Ishikawa (cell line): ENCODE measurements at regions not wholly inside any gene's neighbourhood (a gene's known extent, or its start where the extent isn't known, plus 50 kb on each side); places are given as distances from the start of the nearest gene placed in this dataset.

Experiments used
- CEBPB ChIP-seq: IDR thresholded peaks from 2 replicates; pipeline ENCODE4 v1.6.1; 2012
- CREB1 ChIP-seq: IDR thresholded peaks from 2 replicates; pipeline ENCODE4 v1.6.1; 2012; ENCODE audit warnings: low read depth
- EGR1 ChIP-seq: IDR thresholded peaks from 2 replicates; pipeline ENCODE4 v1.6.1; 2012
- EP300 ChIP-seq: IDR thresholded peaks from 2 replicates; pipeline ENCODE4 v1.6.1; 2012; ENCODE audit warnings: borderline replicate concordance
- FOXM1 ChIP-seq: IDR thresholded peaks from 2 replicates; pipeline ENCODE4 v1.6.1; 2012; ENCODE audit warnings: low read depth, borderline replicate concordance
- NFIC ChIP-seq: IDR thresholded peaks from 2 replicates; pipeline ENCODE4 v1.6.1; 2012
- RAD21 ChIP-seq: IDR thresholded peaks from 2 replicates; pipeline ENCODE4 v1.6.1; 2012; ENCODE audit warnings: low read depth
- REST ChIP-seq: IDR thresholded peaks from 2 replicates; pipeline ENCODE4 v1.6.1; 2012; ENCODE audit warnings: low read depth, mild to moderate bottlenecking
- TAF1 ChIP-seq: IDR thresholded peaks from 2 replicates; pipeline ENCODE4 v1.6.1; 2012; ENCODE audit warnings: low read depth, mild to moderate bottlenecking
- TCF12 ChIP-seq: IDR thresholded peaks from 2 replicates; pipeline ENCODE4 v1.6.1; 2012; ENCODE audit warnings: low read depth
- TEAD4 ChIP-seq: IDR thresholded peaks from 2 replicates; pipeline ENCODE4 v1.6.1; 2012
- USF1 ChIP-seq: IDR thresholded peaks from 2 replicates; pipeline ENCODE4 v1.6.1; 2012
- YY1 ChIP-seq: IDR thresholded peaks from 2 replicates; pipeline ENCODE4 v1.6.1; 2012; ENCODE audit warnings: low read depth
- ZBTB7A ChIP-seq: IDR thresholded peaks from 2 replicates; pipeline ENCODE4 v1.6.1; 2012; ENCODE audit warnings: low read depth
- TF ChIP-seq, protein P1 (sequence below): IDR thresholded peaks from 2 replicates; pipeline ENCODE4 v1.6.1; 2012

DNA sequence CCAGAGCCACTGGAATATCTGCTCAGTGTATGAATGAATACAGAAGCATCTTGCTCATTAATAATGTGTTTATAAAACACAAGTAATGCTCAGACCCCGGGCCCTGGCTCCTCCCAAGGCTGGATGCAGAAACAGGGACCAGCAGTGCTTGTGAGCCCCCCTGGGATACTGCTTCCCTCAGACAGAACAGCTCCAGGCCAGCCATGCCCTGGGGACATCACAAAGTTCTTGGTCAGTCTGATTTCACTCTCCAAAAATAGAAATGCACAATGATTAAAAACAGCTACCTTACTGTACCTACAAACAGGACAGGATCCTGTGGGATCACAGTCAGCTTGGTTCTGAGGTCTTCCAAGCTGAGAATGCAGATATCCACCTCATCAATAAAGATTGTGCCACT, 68.2 kb downstream of the ABCC12 start:
- TF ChIP-seq RAD21, result no peak
- no peak for TF ChIP-seq CEBPB
- no peak for TF ChIP-seq TAF1
- TF ChIP-seq TCF12, result no peak
- no peak for TF ChIP-seq REST

DNA sequence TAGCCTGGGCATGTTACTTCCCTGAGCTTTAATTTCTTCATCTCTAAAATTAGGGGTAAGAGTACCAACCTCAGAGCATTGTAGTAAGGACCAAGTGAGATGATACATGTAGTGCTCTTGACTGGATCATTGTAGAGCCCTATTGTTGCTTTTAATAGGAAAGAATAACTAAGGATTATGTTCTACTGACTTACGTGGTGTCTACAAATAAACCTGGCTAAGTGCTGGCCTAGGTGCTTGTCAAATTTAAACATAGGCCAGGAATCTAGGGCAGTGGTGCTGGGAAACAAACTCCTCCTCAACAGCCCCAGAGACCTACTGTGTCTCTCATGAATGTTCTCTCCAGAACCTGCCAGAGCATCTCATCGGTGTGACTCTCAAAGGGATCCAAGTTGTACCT, 69.4 kb downstream of the ABCC12 start:
- TF ChIP-seq CREB1 (no peak), NFIC (no peak), EGR1 (no peak), REST (no peak), TEAD4 (no peak), EP300 (no peak), USF1 (no peak), YY1 (no peak), CEBPB (no peak), ZBTB7A (no peak), TCF12 (no peak), FOXM1 (no peak), RAD21 (no peak)

DNA sequence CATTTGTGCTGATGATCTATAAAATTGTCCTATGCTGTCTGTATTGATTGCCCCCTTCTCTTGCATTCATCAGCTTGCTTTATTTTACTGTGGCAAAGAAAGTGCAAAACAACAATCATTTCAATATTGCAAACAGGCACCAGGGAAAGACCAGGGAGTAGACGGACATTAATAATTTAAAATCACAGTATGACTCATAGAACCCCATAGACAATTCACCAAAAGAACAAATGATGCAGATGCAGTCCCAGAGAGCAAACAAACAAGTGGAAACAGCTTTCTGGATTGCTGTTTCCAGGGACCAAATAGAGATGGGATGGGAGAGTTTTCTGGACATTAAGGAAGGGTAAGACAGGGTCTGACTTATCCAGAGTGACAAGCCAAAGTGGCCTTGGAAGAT, 70.1 kb downstream of the ABCC12 start:
- no peak for TF ChIP-seq YY1
- no peak for TF ChIP-seq NFIC
- no peak for TF ChIP-seq CEBPB
- TF ChIP-seq RAD21, result no peak
- no peak for TF ChIP-seq TCF12
- TF ChIP-seq, protein P1, sequence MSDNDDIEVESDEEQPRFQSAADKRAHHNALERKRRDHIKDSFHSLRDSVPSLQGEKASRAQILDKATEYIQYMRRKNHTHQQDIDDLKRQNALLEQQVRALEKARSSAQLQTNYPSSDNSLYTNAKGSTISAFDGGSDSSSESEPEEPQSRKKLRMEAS, result no peak
- TF ChIP-seq EGR1, result no peak

GRCh38 chr16:48084826-48085225, 71.0 kb downstream of the ABCC12 start:
- TF ChIP-seq FOXM1, result no peak
- no peak for TF ChIP-seq USF1
- no peak for TF ChIP-seq YY1
- TF ChIP-seq ZBTB7A, result no peak
- TF ChIP-seq TCF12, result no peak
- TF ChIP-seq EGR1, result no peak
- TF ChIP-seq REST, result no peak
- no peak for TF ChIP-seq CREB1
- TF ChIP-seq CEBPB, result no peak
- TF ChIP-seq NFIC, result no peak

- TF ChIP-seq CEBPB (no peak), EGR1 (no peak), RAD21 (no peak), USF1 (no peak), NFIC (no peak), YY1 (no peak), TCF12 (no peak), TAF1 (no peak), ZBTB7A (no peak), REST (no peak), FOXM1 (no peak), CREB1 (no peak), TEAD4 (no peak), EP300 (no peak)
- TF ChIP-seq, protein P1, result no peak
Observed at GRCh38 chr16:48082516-48082915, 73.3 kb downstream of the ABCC12 start.
